ENCODE measurements at regions not wholly inside any gene's neighbourhood (a gene's known extent, or its start where the extent isn't known, plus 50 kb on each side); places are given as distances from the start of the nearest gene placed in this dataset.

DNA sequence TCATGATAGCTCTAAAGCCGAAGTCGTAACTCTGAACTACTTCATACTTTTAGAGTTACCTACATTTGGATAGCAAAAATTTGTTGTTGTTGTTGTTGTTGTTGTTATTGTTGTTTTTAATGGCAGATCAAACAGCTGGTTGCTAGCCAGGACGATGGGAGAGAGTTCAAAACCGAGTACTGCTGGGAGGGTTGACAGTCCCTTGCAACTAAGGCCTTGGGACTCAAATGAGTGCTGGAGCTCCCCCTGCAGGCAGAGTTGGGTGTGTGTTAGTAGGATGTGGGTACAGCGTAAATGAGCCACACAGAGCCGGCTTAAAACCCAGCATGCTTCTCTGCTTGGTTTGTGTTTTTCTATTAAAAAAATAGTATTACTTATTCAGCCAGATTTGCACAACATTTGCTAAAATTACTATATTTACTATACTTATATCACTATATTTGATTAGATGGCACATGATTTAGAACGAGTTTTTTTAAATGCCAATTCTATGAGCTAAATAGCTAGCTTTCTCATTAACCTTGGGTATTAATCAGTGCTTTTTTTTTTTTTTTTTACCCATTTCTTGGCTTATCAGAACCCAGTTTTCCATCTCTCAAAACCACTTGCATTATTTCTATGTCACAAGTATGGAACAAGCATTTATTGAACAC lies 129.2 kb upstream of the SYT6 start (continued):
- TF ChIP-seq JUNB (CRISPR knock-in tag; conservative IDR thresholded peaks at IDR 0.05) (no peak), PHF20 (IDR thresholded peaks at IDR 0.05; ENCODE audit: partially characterized antibody) (no peak), RB1 (IDR thresholded peaks at IDR 0.05; ENCODE audit: low read depth) (0 out of 2 replicates have a peak, but pooled peaks have one; percentile 45), NBN (IDR thresholded peaks at IDR 0.05; ENCODE audit: low read depth) (no peak), LCOR (CRISPR knock-in tag; IDR thresholded peaks at IDR 0.05) (no peak), HNRNPL (IDR thresholded peaks at IDR 0.05; ENCODE audit: low read depth, low read length) (no peak), PHF21A (IDR thresholded peaks at IDR 0.05; ENCODE audit: borderline replicate concordance, low read depth) (no peak), ZFX (CRISPR knock-in tag; IDR thresholded peaks at IDR 0.05) (no peak), FOXK2 (conservative IDR thresholded peaks at IDR 0.05 in 1 of 2, IDR thresholded peaks at IDR 0.05 in 1 of 2; ENCODE audit: low read depth in 2 of 2) (no peak), STAG1 (CRISPR knock-in tag; IDR thresholded peaks at IDR 0.05; ENCODE audit: borderline replicate concordance) (peak; percentile 62; the same call in 1 of the 2 replicates), SRSF7 (optimal IDR thresholded peaks at IDR 0.05; ENCODE audit: low read depth, low read length) (no peak), EHMT2 (IDR thresholded peaks at IDR 0.05) (no peak), ZZZ3 (IDR thresholded peaks at IDR 0.05) (no peak), ZNF217 (CRISPR knock-in tag; IDR thresholded peaks at IDR 0.05) (no peak), MCM2 (IDR thresholded peaks at IDR 0.05; ENCODE audit: low read depth) (no peak), HIVEP1 (CRISPR knock-in tag; IDR thresholded peaks at IDR 0.05) (no peak), PCBP2 (IDR thresholded peaks at IDR 0.05; ENCODE audit: low read depth, low read length, poor library complexity, severe bottlenecking) (no peak), POLR2H (tag; IDR thresholded peaks at IDR 0.05; ENCODE audit: low read depth) (no peak), DMBX1 (CRISPR knock-in tag; IDR thresholded peaks at IDR 0.05; ENCODE audit: borderline replicate concordance) (no peak), PHTF2 (CRISPR knock-in tag; IDR thresholded peaks at IDR 0.05) (no peak)
- TF ChIP-seq, protein P1, sequence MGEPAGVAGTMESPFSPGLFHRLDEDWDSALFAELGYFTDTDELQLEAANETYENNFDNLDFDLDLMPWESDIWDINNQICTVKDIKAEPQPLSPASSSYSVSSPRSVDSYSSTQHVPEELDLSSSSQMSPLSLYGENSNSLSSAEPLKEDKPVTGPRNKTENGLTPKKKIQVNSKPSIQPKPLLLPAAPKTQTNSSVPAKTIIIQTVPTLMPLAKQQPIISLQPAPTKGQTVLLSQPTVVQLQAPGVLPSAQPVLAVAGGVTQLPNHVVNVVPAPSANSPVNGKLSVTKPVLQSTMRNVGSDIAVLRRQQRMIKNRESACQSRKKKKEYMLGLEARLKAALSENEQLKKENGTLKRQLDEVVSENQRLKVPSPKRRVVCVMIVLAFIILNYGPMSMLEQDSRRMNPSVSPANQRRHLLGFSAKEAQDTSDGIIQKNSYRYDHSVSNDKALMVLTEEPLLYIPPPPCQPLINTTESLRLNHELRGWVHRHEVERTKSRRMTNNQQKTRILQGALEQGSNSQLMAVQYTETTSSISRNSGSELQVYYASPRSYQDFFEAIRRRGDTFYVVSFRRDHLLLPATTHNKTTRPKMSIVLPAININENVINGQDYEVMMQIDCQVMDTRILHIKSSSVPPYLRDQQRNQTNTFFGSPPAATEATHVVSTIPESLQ (CRISPR knock-in tag; IDR thresholded peaks at IDR 0.05), result no peak
- TF ChIP-seq, protein P2, sequence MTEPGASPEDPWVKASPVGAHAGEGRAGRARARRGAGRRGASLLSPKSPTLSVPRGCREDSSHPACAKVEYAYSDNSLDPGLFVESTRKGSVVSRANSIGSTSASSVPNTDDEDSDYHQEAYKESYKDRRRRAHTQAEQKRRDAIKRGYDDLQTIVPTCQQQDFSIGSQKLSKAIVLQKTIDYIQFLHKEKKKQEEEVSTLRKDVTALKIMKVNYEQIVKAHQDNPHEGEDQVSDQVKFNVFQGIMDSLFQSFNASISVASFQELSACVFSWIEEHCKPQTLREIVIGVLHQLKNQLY (CRISPR knock-in tag; conservative IDR thresholded peaks at IDR 0.05), result no peak
- TF ChIP-seq, protein P3, sequence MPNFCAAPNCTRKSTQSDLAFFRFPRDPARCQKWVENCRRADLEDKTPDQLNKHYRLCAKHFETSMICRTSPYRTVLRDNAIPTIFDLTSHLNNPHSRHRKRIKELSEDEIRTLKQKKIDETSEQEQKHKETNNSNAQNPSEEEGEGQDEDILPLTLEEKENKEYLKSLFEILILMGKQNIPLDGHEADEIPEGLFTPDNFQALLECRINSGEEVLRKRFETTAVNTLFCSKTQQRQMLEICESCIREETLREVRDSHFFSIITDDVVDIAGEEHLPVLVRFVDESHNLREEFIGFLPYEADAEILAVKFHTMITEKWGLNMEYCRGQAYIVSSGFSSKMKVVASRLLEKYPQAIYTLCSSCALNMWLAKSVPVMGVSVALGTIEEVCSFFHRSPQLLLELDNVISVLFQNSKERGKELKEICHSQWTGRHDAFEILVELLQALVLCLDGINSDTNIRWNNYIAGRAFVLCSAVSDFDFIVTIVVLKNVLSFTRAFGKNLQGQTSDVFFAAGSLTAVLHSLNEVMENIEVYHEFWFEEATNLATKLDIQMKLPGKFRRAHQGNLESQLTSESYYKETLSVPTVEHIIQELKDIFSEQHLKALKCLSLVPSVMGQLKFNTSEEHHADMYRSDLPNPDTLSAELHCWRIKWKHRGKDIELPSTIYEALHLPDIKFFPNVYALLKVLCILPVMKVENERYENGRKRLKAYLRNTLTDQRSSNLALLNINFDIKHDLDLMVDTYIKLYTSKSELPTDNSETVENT (CRISPR knock-in tag; IDR thresholded peaks at IDR 0.05), result no peak
- TF ChIP-seq, protein P4, sequence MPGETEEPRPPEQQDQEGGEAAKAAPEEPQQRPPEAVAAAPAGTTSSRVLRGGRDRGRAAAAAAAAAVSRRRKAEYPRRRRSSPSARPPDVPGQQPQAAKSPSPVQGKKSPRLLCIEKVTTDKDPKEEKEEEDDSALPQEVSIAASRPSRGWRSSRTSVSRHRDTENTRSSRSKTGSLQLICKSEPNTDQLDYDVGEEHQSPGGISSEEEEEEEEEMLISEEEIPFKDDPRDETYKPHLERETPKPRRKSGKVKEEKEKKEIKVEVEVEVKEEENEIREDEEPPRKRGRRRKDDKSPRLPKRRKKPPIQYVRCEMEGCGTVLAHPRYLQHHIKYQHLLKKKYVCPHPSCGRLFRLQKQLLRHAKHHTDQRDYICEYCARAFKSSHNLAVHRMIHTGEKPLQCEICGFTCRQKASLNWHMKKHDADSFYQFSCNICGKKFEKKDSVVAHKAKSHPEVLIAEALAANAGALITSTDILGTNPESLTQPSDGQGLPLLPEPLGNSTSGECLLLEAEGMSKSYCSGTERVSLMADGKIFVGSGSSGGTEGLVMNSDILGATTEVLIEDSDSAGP (CRISPR knock-in tag; IDR thresholded peaks at IDR 0.05), result no peak

Measured in K562 (cell line).